Karpas-422 (cell line): ENCODE measurements at regions not wholly inside any gene's neighbourhood (a gene's known extent, or its start where the extent isn't known, plus 50 kb on each side); places are given as distances from the start of the nearest gene placed in this dataset.

ENCODE experiments used
- DNase-seq: peaks from one replicate; pipeline ENCODE4 v3.0.0-alpha.2; 2015
- H2AFZ ChIP-seq: fragments of 200-600 bp; sonication (generic); 2 replicates; pipeline ENCODE4 v1.6.1; 2014; ENCODE audit warnings: antibody characterized with exemption, low read length, mixed read lengths
- H3K27ac ChIP-seq: fragments of 200-600 bp; sonication (generic); 2 replicates; pipeline ENCODE4 v1.5.1; 2014; ENCODE audit warnings: mild to moderate bottlenecking, low read length, moderate library complexity
- H3K27me3 ChIP-seq: fragments of 200-600 bp; sonication (generic); 2 replicates; pipeline ENCODE4 v1.6.1; 2014; ENCODE audit warnings: low read length, mixed read lengths
- H3K36me3 ChIP-seq: fragments of 200-600 bp; sonication (generic); 2 replicates; pipeline ENCODE4 v1.6.1; 2014; ENCODE audit warnings: low read length, mixed read lengths; ENCODE audit not compliant: insufficient read depth
- H3K4me1 ChIP-seq: fragments of 200-600 bp; sonication (generic); 2 replicates; pipeline ENCODE4 v1.6.1; 2014; ENCODE audit warnings: mild to moderate bottlenecking, low read length, mixed read lengths
- H3K4me2 ChIP-seq: fragments of 200-600 bp; sonication (generic); 2 replicates; pipeline ENCODE4 v1.6.1; 2014; ENCODE audit warnings: low read length, low read depth, mild to moderate bottlenecking; ENCODE audit not compliant: poor library complexity, severe bottlenecking
- H3K4me3 ChIP-seq: fragments of 200-600 bp; sonication (generic); 2 replicates; pipeline ENCODE4 v1.5.1; 2014; ENCODE audit warnings: mild to moderate bottlenecking, antibody characterized with exemption, low read length, mixed read lengths
- H3K79me2 ChIP-seq: fragments of 200-600 bp; sonication (generic); 2 replicates; pipeline ENCODE4 v1.6.1; 2014; ENCODE audit warnings: mild to moderate bottlenecking, low read length, mixed read lengths
- H3K9ac ChIP-seq: fragments of 200-600 bp; sonication (generic); 2 replicates; pipeline ENCODE4 v1.6.0; 2014; ENCODE audit warnings: low read length
- H3K9me2 ChIP-seq: fragments of 200-600 bp; sonication (generic), shearing (Covaris generic); replicated peaks from 2 replicates; pipeline ENCODE4 v1.6.0; 2014; ENCODE audit warnings: mild to moderate bottlenecking, low read length, moderate library complexity; ENCODE audit not compliant: insufficient read depth
- H3K9me3 ChIP-seq: fragments of 300-700, 200-600 bp; sonication (generic); 2 replicates; pipeline ENCODE4 v1.6.1; 2014; ENCODE audit warnings: low read length, mixed read lengths
- H4K20me1 ChIP-seq: fragments of 200-600 bp; sonication (generic); 2 replicates; pipeline ENCODE4 v1.6.1; 2014; ENCODE audit warnings: mild to moderate bottlenecking, antibody characterized with exemption, low read length, low read depth; ENCODE audit not compliant: insufficient read depth

- H3K4me2 ChIP-seq = no peak overlapping the region
- H3K9me3 ChIP-seq = no peaks in the 10 kb centered on the region
- no peaks in the 10 kb centered on the region for H3K9me2 ChIP-seq
- H3K27me3 ChIP-seq = no peaks in the 10 kb centered on the region
- no peak overlapping the region for H3K27ac ChIP-seq
- no peaks in the 10 kb centered on the region for H3K4me1 ChIP-seq
- no peak overlapping the region for H3K4me3 ChIP-seq
- H2AFZ ChIP-seq = no peak overlapping the region
- DNase-seq = no peak
- no peaks in the 10 kb centered on the region for H4K20me1 ChIP-seq
- H3K9ac ChIP-seq = no peak overlapping the region
- no peaks in the 10 kb centered on the region for H3K79me2 ChIP-seq
- H3K36me3 ChIP-seq = no peaks in the 10 kb centered on the region
Observed at GRCh38 chr11:130646881-130647280, 198.4 kb downstream of the ADAMTS15 start.

- H3K9ac ChIP-seq = no peak overlapping the region
- H3K27me3 ChIP-seq = no peaks in the 10 kb centered on the region
- H3K4me2 ChIP-seq = no peak overlapping the region
- H2AFZ ChIP-seq = no peak overlapping the region
- no peaks in the 10 kb centered on the region for H3K79me2 ChIP-seq
- DNase-seq = no peak
- no peaks in the 10 kb centered on the region for H3K4me1 ChIP-seq
- no peaks in the 10 kb centered on the region for H3K9me3 ChIP-seq
- no peaks in the 10 kb centered on the region for H3K9me2 ChIP-seq
- no peak overlapping the region for H3K4me3 ChIP-seq
- H3K27ac ChIP-seq = no peak overlapping the region
- no peaks in the 10 kb centered on the region for H3K36me3 ChIP-seq
- H4K20me1 ChIP-seq = no peaks in the 10 kb centered on the region
Observed at GRCh38 chr11:130647371-130647770, 198.9 kb downstream of the ADAMTS15 start.

GRCh38 chr11:130649801-130650200 lies 201.4 kb downstream of the ADAMTS15 start:
- H3K9ac ChIP-seq = no peak overlapping the region
- H3K79me2 ChIP-seq = no peaks in the 10 kb centered on the region
- H3K4me3 ChIP-seq = no peak overlapping the region
- H4K20me1 ChIP-seq = no peaks in the 10 kb centered on the region
- no peak for DNase-seq
- no peak overlapping the region for H3K27ac ChIP-seq
- no peaks in the 10 kb centered on the region for H3K27me3 ChIP-seq
- H2AFZ ChIP-seq = no peak overlapping the region
- H3K9me3 ChIP-seq = no peaks in the 10 kb centered on the region
- no peak overlapping the region for H3K4me2 ChIP-seq
- no peaks in the 10 kb centered on the region for H3K4me1 ChIP-seq
- H3K9me2 ChIP-seq = no peaks in the 10 kb centered on the region
- no peaks in the 10 kb centered on the region for H3K36me3 ChIP-seq

GRCh38 chr11:130650456-130651030 lies 202.1 kb downstream of the ADAMTS15 start:
- no peaks in the 10 kb centered on the region for H3K9me3 ChIP-seq
- H3K79me2 ChIP-seq = no peaks in the 10 kb centered on the region
- no peaks in the 10 kb centered on the region for H4K20me1 ChIP-seq
- no peaks in the 10 kb centered on the region for H3K27me3 ChIP-seq
- no peak for DNase-seq
- no peak overlapping the region for H3K4me3 ChIP-seq
- no peak overlapping the region for H2AFZ ChIP-seq
- no peaks in the 10 kb centered on the region for H3K4me1 ChIP-seq
- no peaks in the 10 kb centered on the region for H3K9me2 ChIP-seq
- H3K27ac ChIP-seq = no peak overlapping the region
- no peaks in the 10 kb centered on the region for H3K36me3 ChIP-seq
- H3K4me2 ChIP-seq = no peak overlapping the region
- no peak overlapping the region for H3K9ac ChIP-seq

- Histone ChIP-seq H3K27ac (no peak overlapping the region), H3K27me3 (no peaks in the 10 kb centered on the region), H2AFZ (no peak overlapping the region), H3K36me3 (no peaks in the 10 kb centered on the region), H3K4me2 (no peak overlapping the region), H3K79me2 (no peaks in the 10 kb centered on the region), H3K9me2 (no peaks in the 10 kb centered on the region), H3K4me1 (no peaks in the 10 kb centered on the region), H3K4me3 (no peak overlapping the region), H4K20me1 (no peaks in the 10 kb centered on the region), H3K9me3 (no peaks in the 10 kb centered on the region), H3K9ac (no peak overlapping the region)
- no peak for DNase-seq
Observed at GRCh38 chr11:130651066-130651855, 202.8 kb downstream of the ADAMTS15 start.

GRCh38 chr11:130652671-130653335 lies 204.4 kb downstream of the ADAMTS15 start:
- Histone ChIP-seq H2AFZ (no peak overlapping the region), H3K9ac (no peak overlapping the region), H4K20me1 (no peaks in the 10 kb centered on the region), H3K27ac (no peak overlapping the region), H3K4me2 (no peak overlapping the region), H3K4me1 (no peaks in the 10 kb centered on the region), H3K9me2 (no peaks in the 10 kb centered on the region), H3K9me3 (no peaks in the 10 kb centered on the region), H3K4me3 (no peak overlapping the region), H3K79me2 (no peaks in the 10 kb centered on the region), H3K36me3 (no peaks in the 10 kb centered on the region), H3K27me3 (no peaks in the 10 kb centered on the region)
- no peak for DNase-seq

GRCh38 chr11:130653838-130654636 lies 205.6 kb downstream of the ADAMTS15 start:
- Histone ChIP-seq H3K9me2 (no peaks in the 10 kb centered on the region), H3K9me3 (no peaks in the 10 kb centered on the region), H3K27ac (no peak overlapping the region), H3K79me2 (no peaks in the 10 kb centered on the region), H2AFZ (no peak overlapping the region), H3K9ac (no peak overlapping the region), H3K4me3 (no peak overlapping the region), H3K27me3 (no peaks in the 10 kb centered on the region), H3K4me2 (no peak overlapping the region), H3K4me1 (no peaks in the 10 kb centered on the region), H4K20me1 (no peaks in the 10 kb centered on the region), H3K36me3 (no peaks in the 10 kb centered on the region)
- no peak for DNase-seq

DNA sequence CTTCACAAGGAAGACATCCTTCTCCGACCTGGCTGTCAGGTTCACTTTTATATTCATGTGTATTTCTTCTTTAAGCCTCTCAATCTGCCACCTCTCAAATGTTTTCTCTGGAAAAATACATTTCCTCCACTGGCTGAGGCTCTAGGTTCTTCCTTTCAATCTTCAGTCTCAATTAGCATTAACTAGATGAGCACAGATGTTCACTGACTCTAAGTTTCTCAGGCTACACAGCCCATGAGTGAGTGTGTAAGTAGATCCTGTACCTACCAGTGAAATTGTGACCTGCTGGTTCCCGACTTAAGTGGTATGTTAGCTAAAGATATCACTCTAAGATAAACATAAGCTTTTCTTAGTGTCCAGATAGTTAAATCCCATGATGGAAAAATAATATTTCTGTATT lies 206.9 kb downstream of the ADAMTS15 start:
- no peak overlapping the region for H3K4me3 ChIP-seq
- no peak overlapping the region for H3K9ac ChIP-seq
- DNase-seq = no peak
- H3K9me2 ChIP-seq = no peaks in the 10 kb centered on the region
- no peak overlapping the region for H2AFZ ChIP-seq
- no peaks in the 10 kb centered on the region for H3K4me1 ChIP-seq
- no peaks in the 10 kb centered on the region for H3K27me3 ChIP-seq
- H3K4me2 ChIP-seq = no peak overlapping the region
- H3K9me3 ChIP-seq = no peaks in the 10 kb centered on the region
- no peaks in the 10 kb centered on the region for H3K79me2 ChIP-seq
- H3K27ac ChIP-seq = no peak overlapping the region
- no peaks in the 10 kb centered on the region for H4K20me1 ChIP-seq
- H3K36me3 ChIP-seq = no peaks in the 10 kb centered on the region
